ENCODE measurements at regions not wholly inside any gene's neighbourhood (a gene's known extent, or its start where the extent isn't known, plus 50 kb on each side); places are given as distances from the start of the nearest gene placed in this dataset.

GRCh38 chr15:37516621-37517020, 416.3 kb upstream of the MEIS2 start:
- H3K9me3 Mint-ChIP-seq, result peaks cover 4% of the 10 kb centered on the region
- H3K36me3 Mint-ChIP-seq (ENCODE audit: low read depth), result no peaks in the 10 kb centered on the region
- DNase-seq, result no peak
- H3K27me3 Mint-ChIP-seq (ENCODE audit: insufficient read depth), result no peaks in the 10 kb centered on the region; the same call in 1 of the 2 replicates
- H3K4me1 Mint-ChIP-seq (ENCODE audit: low read depth), result no peaks in the 10 kb centered on the region
- H3K4me3 Mint-ChIP-seq, result no peak overlapping the region
- H3K27ac Mint-ChIP-seq, result no peak overlapping the region
- TF ChIP-seq, protein P1, sequence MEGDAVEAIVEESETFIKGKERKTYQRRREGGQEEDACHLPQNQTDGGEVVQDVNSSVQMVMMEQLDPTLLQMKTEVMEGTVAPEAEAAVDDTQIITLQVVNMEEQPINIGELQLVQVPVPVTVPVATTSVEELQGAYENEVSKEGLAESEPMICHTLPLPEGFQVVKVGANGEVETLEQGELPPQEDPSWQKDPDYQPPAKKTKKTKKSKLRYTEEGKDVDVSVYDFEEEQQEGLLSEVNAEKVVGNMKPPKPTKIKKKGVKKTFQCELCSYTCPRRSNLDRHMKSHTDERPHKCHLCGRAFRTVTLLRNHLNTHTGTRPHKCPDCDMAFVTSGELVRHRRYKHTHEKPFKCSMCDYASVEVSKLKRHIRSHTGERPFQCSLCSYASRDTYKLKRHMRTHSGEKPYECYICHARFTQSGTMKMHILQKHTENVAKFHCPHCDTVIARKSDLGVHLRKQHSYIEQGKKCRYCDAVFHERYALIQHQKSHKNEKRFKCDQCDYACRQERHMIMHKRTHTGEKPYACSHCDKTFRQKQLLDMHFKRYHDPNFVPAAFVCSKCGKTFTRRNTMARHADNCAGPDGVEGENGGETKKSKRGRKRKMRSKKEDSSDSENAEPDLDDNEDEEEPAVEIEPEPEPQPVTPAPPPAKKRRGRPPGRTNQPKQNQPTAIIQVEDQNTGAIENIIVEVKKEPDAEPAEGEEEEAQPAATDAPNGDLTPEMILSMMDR (IDR thresholded peaks at IDR 0.05), result no peak

DNA sequence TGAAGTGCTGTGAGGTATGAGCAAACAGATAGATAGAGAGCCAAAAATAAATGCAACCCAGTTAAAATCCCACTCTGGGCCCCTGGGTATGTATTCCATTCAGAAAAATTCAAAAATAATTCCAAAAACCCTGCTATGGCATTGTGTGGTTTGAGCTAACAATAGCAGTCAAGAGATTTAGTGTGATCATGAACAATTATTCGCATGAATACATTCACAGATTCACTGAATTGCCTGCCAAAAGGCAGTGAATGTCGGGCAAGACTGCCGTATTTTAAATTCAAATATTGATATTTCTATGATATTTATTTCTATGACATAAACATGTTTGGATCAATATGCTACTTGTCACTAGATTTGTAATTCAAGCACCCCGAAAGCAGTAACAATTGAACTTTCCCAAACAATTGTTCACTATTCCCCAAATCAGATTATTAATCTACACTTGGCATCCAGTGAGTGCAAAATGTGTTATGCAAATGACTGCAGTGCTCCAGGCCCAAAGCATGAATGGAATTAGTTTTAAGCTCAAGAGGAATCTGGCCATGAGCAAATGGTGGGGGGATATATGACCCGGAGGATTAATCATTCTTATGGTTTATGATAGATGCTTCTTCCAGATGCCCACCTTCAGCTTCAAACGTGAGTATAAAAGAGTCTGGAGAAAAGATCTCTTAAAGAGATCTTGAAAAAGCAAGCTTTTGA, 417.0 kb upstream of the MEIS2 start:
- Mint-ChIP-seq H3K36me3 (ENCODE audit: low read depth) (no peaks in the 10 kb centered on the region), H3K4me1 (ENCODE audit: low read depth) (no peaks in the 10 kb centered on the region), H3K27me3 (ENCODE audit: insufficient read depth) (no peaks in the 10 kb centered on the region), H3K9me3 (peaks cover 4% of the 10 kb centered on the region), H3K27ac (no peak overlapping the region), H3K4me3 (no peak overlapping the region)
- DNase-seq, result no peak
- TF ChIP-seq, protein P1 (IDR thresholded peaks at IDR 0.05), result no peak

DNA sequence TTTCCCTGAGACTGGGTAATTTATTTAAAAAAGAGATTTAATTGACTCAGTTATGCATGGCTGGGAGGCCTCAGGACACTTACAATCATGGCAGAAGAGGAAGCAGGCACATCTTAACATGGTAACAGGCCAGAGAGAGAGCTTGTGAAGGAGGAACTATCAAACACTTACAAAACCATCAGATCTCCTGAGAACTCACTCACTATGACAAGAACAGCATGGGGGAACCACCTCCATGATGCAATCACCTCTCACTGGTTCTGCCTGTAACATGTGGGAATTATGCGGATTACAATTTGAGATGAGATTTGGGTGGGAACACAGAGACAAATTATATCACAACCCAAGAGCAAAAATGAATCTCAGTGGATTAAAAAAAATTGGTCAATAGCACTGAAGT, 416.0 kb upstream of the TMCO5A start:
- Mint-ChIP-seq H3K27ac (no peak overlapping the region), H3K9me3 (peaks cover 5% of the 10 kb centered on the region; the same call in 1 of the 2 replicates), H3K27me3 (ENCODE audit: insufficient read depth) (peaks cover 1% of the 10 kb centered on the region; the same call in 1 of the 2 replicates), H3K36me3 (ENCODE audit: low read depth) (no peaks in the 10 kb centered on the region), H3K4me3 (no peak overlapping the region), H3K4me1 (ENCODE audit: low read depth) (no peaks in the 10 kb centered on the region)
- no peak for DNase-seq
- TF ChIP-seq, protein P1 (IDR thresholded peaks at IDR 0.05), result no peak

GRCh38 chr15:37520026-37520425, 414.4 kb upstream of the TMCO5A start:
- H3K36me3 Mint-ChIP-seq (ENCODE audit: low read depth), result no peaks in the 10 kb centered on the region
- H3K9me3 Mint-ChIP-seq, result peaks cover 18% of the 10 kb centered on the region; the same call in 1 of the 2 replicates
- H3K4me3 Mint-ChIP-seq, result no peak overlapping the region
- no peak for DNase-seq
- H3K27ac Mint-ChIP-seq, result no peak overlapping the region
- H3K27me3 Mint-ChIP-seq (ENCODE audit: insufficient read depth), result peaks cover 1% of the 10 kb centered on the region; the same call in 1 of the 2 replicates
- TF ChIP-seq, protein P1 (IDR thresholded peaks at IDR 0.05), result no peak
- no peaks in the 10 kb centered on the region for H3K4me1 Mint-ChIP-seq (ENCODE audit: low read depth)

GRCh38 chr15:37520882-37521281, 413.6 kb upstream of the TMCO5A start:
- peaks cover 1% of the 10 kb centered on the region; the same call in 1 of the 2 replicates for H3K27me3 Mint-ChIP-seq (ENCODE audit: insufficient read depth)
- no peak overlapping the region for H3K27ac Mint-ChIP-seq
- no peaks in the 10 kb centered on the region for H3K36me3 Mint-ChIP-seq (ENCODE audit: low read depth)
- no peak for DNase-seq
- peaks cover 19% of the 10 kb centered on the region; the same call in 1 of the 2 replicates for H3K9me3 Mint-ChIP-seq
- H3K4me3 Mint-ChIP-seq, result no peak overlapping the region
- TF ChIP-seq, protein P1 (IDR thresholded peaks at IDR 0.05), result no peak
- H3K4me1 Mint-ChIP-seq (ENCODE audit: low read depth), result no peaks in the 10 kb centered on the region

Measured in HFFc6 (cell line).